ENCODE measurements at regions not wholly inside any gene's neighbourhood (a gene's known extent, or its start where the extent isn't known, plus 50 kb on each side); places are given as distances from the start of the nearest gene placed in this dataset.

DNA sequence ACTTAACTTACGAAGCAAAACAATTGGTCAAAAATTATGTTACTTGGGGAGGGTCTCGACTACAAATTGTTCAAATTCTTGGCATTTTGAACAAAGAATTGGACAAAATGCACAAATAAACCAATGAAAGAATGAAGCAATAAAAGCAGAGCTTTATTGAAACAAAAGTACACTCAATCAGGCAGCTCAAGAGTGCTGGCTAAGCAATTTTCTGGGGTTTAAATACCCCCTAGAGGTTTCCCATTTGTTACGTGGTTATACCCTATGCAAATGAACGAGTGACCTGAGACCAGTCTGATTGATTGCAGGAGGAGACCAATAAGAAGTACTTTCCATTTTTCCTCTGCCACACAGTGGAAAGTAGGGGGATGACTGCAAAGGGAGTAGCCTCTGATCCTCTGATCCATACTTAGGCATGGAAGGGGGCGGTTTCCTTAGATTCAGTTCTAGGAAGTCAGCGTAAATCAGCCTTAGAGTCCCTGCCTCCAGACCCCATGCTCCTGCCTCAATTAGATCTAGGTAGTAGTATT is 228.6 kb downstream of the EFNB2 start:
- TF ChIP-seq POLR2A (IDR thresholded peaks at IDR 0.05) = no peak
- TF ChIP-seq, protein P1, sequence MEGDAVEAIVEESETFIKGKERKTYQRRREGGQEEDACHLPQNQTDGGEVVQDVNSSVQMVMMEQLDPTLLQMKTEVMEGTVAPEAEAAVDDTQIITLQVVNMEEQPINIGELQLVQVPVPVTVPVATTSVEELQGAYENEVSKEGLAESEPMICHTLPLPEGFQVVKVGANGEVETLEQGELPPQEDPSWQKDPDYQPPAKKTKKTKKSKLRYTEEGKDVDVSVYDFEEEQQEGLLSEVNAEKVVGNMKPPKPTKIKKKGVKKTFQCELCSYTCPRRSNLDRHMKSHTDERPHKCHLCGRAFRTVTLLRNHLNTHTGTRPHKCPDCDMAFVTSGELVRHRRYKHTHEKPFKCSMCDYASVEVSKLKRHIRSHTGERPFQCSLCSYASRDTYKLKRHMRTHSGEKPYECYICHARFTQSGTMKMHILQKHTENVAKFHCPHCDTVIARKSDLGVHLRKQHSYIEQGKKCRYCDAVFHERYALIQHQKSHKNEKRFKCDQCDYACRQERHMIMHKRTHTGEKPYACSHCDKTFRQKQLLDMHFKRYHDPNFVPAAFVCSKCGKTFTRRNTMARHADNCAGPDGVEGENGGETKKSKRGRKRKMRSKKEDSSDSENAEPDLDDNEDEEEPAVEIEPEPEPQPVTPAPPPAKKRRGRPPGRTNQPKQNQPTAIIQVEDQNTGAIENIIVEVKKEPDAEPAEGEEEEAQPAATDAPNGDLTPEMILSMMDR (IDR thresholded peaks at IDR 0.05) = no peak

All from right lobe of liver (tissue), 4 donors.